Heart left ventricle (tissue), 16 donors: ENCODE measurements at regions not wholly inside any gene's neighbourhood (a gene's known extent, or its start where the extent isn't known, plus 50 kb on each side); places are given as distances from the start of the nearest gene placed in this dataset.
"Not testable (repeated sequence)": the region's sequence is repeated elsewhere in the genome, so short reads cannot be mapped to it uniquely, and the experiment has no call there.

Experiments used
- ATAC-seq, 4 donors: fragments of 200-7000 bp; cut with Tn5 transposase; one replicate each; pipeline ENCODE4 v1.9.1; 2020 to 2022; ENCODE audit warnings: moderate library complexity in 4 of 4, mild to moderate bottlenecking in 3 of 4, moderate number of reproducible peaks in 1 of 4
- DNase-seq, 5 donors: peaks; one replicate each; pipeline ENCODE4 v3.0.0-alpha.2; 2020
- H3K27ac ChIP-seq, 12 donors: fragments of 200-600 bp; sonication (generic) in 4 of 12; one replicate each; pipeline versions ENCODE4 v1.5.0 to v1.8.0; 2016 to 2022; ENCODE audit warnings: mild to moderate bottlenecking in 2 of 12
- H3K27me3 ChIP-seq, 9 donors: fragments of 200-600 bp; sonication (generic) in 2 of 9; one replicate each; pipeline versions ENCODE4 v1.5.1 to v1.8.0; 2016 to 2022; ENCODE audit warnings: mild to moderate bottlenecking in 3 of 9
- H3K36me3 ChIP-seq, 9 donors: fragments of 200-600 bp; sonication (generic) in 2 of 9; one replicate each; pipeline versions ENCODE4 v1.5.0 to v1.8.0; 2018 to 2022; ENCODE audit warnings: mild to moderate bottlenecking in 2 of 9
- H3K4me1 ChIP-seq, 12 donors: fragments of 200-600 bp; sonication (generic) in 4 of 12; one replicate each; pipeline versions ENCODE4 v1.5.0 to v1.8.0; 2016 to 2022; ENCODE audit warnings: mild to moderate bottlenecking in 3 of 12
- H3K4me3 ChIP-seq, 12 donors: fragments of 200-600 bp; sonication (generic) in 4 of 12; one replicate each; pipeline versions ENCODE4 v1.5.0 to v1.8.0; 2017 to 2022; ENCODE audit warnings: mild to moderate bottlenecking in 9 of 12, moderate library complexity in 4 of 12
- H3K9me3 ChIP-seq, 12 donors: fragments of 200-600 bp; sonication (generic) in 4 of 12; one replicate each; pipeline versions ENCODE4 v1.5.0 to v1.8.0; 2016 to 2022; ENCODE audit warnings: mild to moderate bottlenecking in 1 of 12
- POLR2A ChIP-seq, 2 donors: fragments of 450-650 bp; IDR thresholded peaks; one replicate each; pipeline ENCODE4 v1.6.1; 2017; ENCODE audit warnings: antibody characterized with exemption in 2 of 2, mild to moderate bottlenecking in 2 of 2, moderate library complexity in 2 of 2
- WGBS, 4 donors: extraction: QIAGEN DNeasy Blood & Tissue Kit in 2 of 4; methylation state at CpG; one replicate each; pipeline versions ENCODE4 v1.1.5 to v1.1.7; 2013 to 2018; 5-methylcytosine and 5-hydroxymethylcytosine counted together
- intact Hi-C, 10 donors: fragments of 100-400 bp; cut with DNase I; formaldehyde crosslinking; loops; one replicate each; pipeline versions ENCODE4 v1.11.1 to v1.14.2; 2022
- TF ChIP-seq, protein P1 (sequence below), 12 donors: fragments of 200-600 bp; sonication (generic) in 4 of 12; IDR thresholded peaks; one replicate each; pipeline versions ENCODE4 v1.5.0 to v1.8.0; 2018 to 2022; ENCODE audit warnings: antibody characterized with exemption in 12 of 12, mild to moderate bottlenecking in 5 of 12
- donor health status: ischemic (EF 13 %, LVEDD 7.1; RV severe dilation, severe dysfunction).
- donor health status: healthy with polysubstance abuse.
- donor health status: DM: no; HTN: yes; CAD: no.
- donor health status: DM: no; HTN: no; CAD: no.
- donor health status: ischemic (EF 25% LVEDD 6.9; RV normal size, moderate dysfunction).
- donor health status: ischemic (EF 25% LVEDD 5.7; RV mildly dilated, moderate dysfunction).
- donor health status: healthy.
- donor health status: DM: yes; HTN: yes; CAD: no.
- donor health status: ischemic (EF 35%, LVEDD 5.7; RV mildly dilated, moderate dysfunction).
- donor health status: nonischemic (EF 11% LVEDD 7.7; RV severe dilation, severe dysfunction).
- donor health status: DM: yes; HTN: yes; CAD: no.
- donor health status: PGD.
- donor health status: ischemic (EF 29% LVEDD 5.4; RV normal size, mild dysfunction).
- donor health status: nonischemic (EF 23%, LVEDD 6.1; RV moderate dilation, normal function).

DNA sequence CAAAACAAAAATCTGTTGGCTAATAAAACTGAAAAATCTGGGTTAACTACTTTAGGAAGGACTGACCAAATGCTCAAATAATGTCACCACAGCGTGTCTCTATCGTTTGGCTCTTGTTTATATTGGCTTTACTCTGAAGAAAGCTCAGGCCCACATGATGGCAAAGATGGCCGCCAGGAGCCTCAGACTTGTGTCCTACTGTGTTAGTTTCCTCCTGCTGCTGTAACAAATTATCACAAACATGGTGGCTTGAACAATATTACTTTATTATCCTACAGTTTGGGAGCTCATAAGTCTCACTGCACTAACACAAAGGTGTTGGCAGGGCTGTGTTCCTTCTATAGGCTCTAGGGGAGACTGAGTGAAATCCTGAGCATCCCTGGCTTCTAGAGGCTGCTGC lies 303.0 kb downstream of the DAD1 start:
- ATAC-seq (no peak), DNase-seq (no peak)
- 66 to 77% (median 74%) methylated on average over 3 of the region's 3 CpGs for WGBS, 4 donors
- TF ChIP-seq POLR2A (IDR thresholded peaks at IDR 0.05) = no peak
- TF ChIP-seq, protein P1, sequence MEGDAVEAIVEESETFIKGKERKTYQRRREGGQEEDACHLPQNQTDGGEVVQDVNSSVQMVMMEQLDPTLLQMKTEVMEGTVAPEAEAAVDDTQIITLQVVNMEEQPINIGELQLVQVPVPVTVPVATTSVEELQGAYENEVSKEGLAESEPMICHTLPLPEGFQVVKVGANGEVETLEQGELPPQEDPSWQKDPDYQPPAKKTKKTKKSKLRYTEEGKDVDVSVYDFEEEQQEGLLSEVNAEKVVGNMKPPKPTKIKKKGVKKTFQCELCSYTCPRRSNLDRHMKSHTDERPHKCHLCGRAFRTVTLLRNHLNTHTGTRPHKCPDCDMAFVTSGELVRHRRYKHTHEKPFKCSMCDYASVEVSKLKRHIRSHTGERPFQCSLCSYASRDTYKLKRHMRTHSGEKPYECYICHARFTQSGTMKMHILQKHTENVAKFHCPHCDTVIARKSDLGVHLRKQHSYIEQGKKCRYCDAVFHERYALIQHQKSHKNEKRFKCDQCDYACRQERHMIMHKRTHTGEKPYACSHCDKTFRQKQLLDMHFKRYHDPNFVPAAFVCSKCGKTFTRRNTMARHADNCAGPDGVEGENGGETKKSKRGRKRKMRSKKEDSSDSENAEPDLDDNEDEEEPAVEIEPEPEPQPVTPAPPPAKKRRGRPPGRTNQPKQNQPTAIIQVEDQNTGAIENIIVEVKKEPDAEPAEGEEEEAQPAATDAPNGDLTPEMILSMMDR (IDR thresholded peaks at IDR 0.05) = no peak
- no peaks in the 10 kb centered on the region for H3K9me3 ChIP-seq
- H3K27ac ChIP-seq = no peak overlapping the region
- H3K36me3 ChIP-seq = no peaks in the 10 kb centered on the region
- H3K4me1 ChIP-seq = peaks cover 0 to 14% (median 0%) of the 10 kb centered on the region in 12 donors
- intact Hi-C loops = no loop called here
- H3K4me3 ChIP-seq = no peak overlapping the region
- H3K27me3 ChIP-seq = peaks cover 0 to 5% (median 0%) of the 10 kb centered on the region in 9 donors

DNA sequence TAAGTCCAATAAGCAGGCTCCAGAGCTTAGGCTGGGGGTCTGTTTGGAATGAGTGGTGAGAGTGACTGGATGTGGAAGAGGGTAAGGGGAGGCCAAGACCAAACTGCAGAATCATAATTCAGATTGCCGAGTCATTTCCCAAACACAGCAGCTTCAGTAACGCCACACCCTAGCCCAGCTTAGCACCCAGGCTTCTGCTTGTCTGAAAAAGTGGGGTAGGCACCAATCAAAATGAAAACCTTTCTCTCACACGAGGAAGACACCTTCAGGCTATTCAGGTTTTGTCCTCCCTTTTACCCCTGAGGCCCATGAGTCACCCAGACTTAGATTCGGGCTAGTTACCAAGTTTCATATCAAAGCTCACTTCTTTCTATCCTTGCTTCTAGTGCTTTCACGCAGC lies 306.1 kb downstream of the DAD1 start:
- TF ChIP-seq, protein P1 (IDR thresholded peaks at IDR 0.05) = no peak
- TF ChIP-seq POLR2A (IDR thresholded peaks at IDR 0.05) = no peak
- Histone ChIP-seq H3K27me3 (peaks cover 0 to 5% (median 0%) of the 10 kb centered on the region in 9 donors), H3K36me3 (no peaks in the 10 kb centered on the region), H3K9me3 (no peaks in the 10 kb centered on the region), H3K4me1 (peaks cover 0 to 14% (median 0%) of the 10 kb centered on the region in 12 donors), H3K4me3 (no peak overlapping the region), H3K27ac (no peak overlapping the region)
- WGBS, 4 donors = 72 to 83% (median 75%) methylated on average over 5 of the region's 5 CpGs
- no peak for DNase-seq
- intact Hi-C loops = no loop called here
- no peak for ATAC-seq

DNA sequence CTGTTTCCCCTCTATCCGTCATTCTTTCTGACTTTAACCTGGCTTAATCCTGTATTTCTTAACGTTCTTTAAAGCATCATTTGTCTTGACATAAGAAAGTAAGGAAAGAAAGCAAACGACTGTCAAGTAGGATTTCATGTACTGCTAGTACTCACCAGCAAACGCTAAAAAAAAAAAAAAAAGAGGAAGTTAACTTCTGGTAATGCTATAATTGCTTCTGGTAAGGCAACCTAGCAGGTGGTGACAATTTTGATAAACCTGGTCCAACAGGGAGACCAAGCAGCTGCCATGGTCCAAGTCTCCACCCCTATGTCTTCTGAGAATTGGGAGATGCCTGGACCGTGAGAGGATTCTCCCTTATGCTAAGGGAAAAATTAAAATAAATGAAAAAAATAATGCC lies 306.6 kb downstream of the DAD1 start:
- DNase-seq = no peak
- Histone ChIP-seq H3K9me3 (no peaks in the 10 kb centered on the region), H3K4me1 (peaks cover 0 to 14% (median 0%) of the 10 kb centered on the region in 12 donors), H3K4me3 (no peak overlapping the region), H3K27ac (no peak overlapping the region), H3K27me3 (peaks cover 0 to 5% (median 0%) of the 10 kb centered on the region in 9 donors), H3K36me3 (no peaks in the 10 kb centered on the region)
- no peak for ATAC-seq
- 53 to 56% (median 54%) methylated on average over 5 of the region's 5 CpGs for WGBS, 4 donors
- intact Hi-C loops = no loop called here
- TF ChIP-seq, protein P1 (IDR thresholded peaks at IDR 0.05) = no peak
- no peak for TF ChIP-seq POLR2A (IDR thresholded peaks at IDR 0.05)

- ATAC-seq = not testable (repeated sequence)
Observed at GRCh38 chr14:22281447-22281874, 307.6 kb downstream of the DAD1 start.

More at GRCh38 chr14:22281447-22281874, 307.6 kb downstream of the DAD1 start:
- H3K4me1 ChIP-seq = peaks cover 0 to 14% (median 0%) of the 10 kb centered on the region in 12 donors
- H3K36me3 ChIP-seq, H3K4me3 ChIP-seq, intact Hi-C loops, H3K9me3 ChIP-seq, DNase-seq, H3K27me3 ChIP-seq, H3K27ac ChIP-seq: not testable (repeated sequence)
- 50 to 60% (median 58%) methylated on average over 6 to 7 of the region's 7 CpGs for WGBS, 4 donors
